K562 (cell line): ENCODE measurements at regions not wholly inside any gene's neighbourhood (a gene's known extent, or its start where the extent isn't known, plus 50 kb on each side); places are given as distances from the start of the nearest gene placed in this dataset.

Experiments
- CBFB ChIP-seq: sonication (generic); formaldehyde crosslinking; IDR thresholded peaks from 2 replicates; pipeline ENCODE4 v1.4.0; 2020; ENCODE audit warnings: mild to moderate bottlenecking, missing genetic modification reagents
- CTBP1 ChIP-seq: fragments of 450-650 bp; IDR thresholded peaks from 2 replicates; pipeline ENCODE4 v1.6.1; 2016; ENCODE audit warnings: borderline replicate concordance
- DDX20 ChIP-seq: fragments of 450-650 bp; IDR thresholded peaks from 2 replicates; pipeline ENCODE4 v1.6.1; 2016; ENCODE audit warnings: missing genetic modification characterization, low read depth, mild to moderate bottlenecking, missing compliant biosample characterization, moderate library complexity
- GTF2A2 ChIP-seq: IDR thresholded peaks from 2 replicates; pipeline ENCODE4 v1.6.1; 2016; ENCODE audit warnings: mild to moderate bottlenecking, missing genetic modification characterization, missing compliant biosample characterization
- HIVEP1 ChIP-seq: fragments of 250-450 bp; sonication (Bioruptor Pico); IDR thresholded peaks from 2 replicates; pipeline ENCODE4 v1.4.0; 2020; ENCODE audit warnings: mild to moderate bottlenecking
- HLTF ChIP-seq: fragments of 450-650 bp; IDR thresholded peaks from 2 replicates; pipeline ENCODE4 v1.6.1; 2016
- ILK ChIP-seq: fragments of 450-650 bp; IDR thresholded peaks from 2 replicates; pipeline ENCODE4 v1.6.1; 2016; ENCODE audit warnings: missing genetic modification characterization, low read depth, mild to moderate bottlenecking, missing compliant biosample characterization, moderate library complexity, borderline replicate concordance
- KDM5B ChIP-seq: fragments of 200-600 bp; sonication (generic); IDR thresholded peaks from 2 replicates; pipeline ENCODE4 v1.6.1; 2012; ENCODE audit warnings: low read depth, mild to moderate bottlenecking, moderate library complexity, low read length, control low read depth, inconsistent platforms; ENCODE audit not compliant: insufficient replicate concordance
- MAFG ChIP-seq: fragments of 450-650 bp; conservative IDR thresholded peaks from 2 replicates; pipeline ENCODE4 v1.6.1; 2016; ENCODE audit warnings: missing genetic modification characterization, missing compliant biosample characterization
- MEIS2 ChIP-seq: fragments of 450-650 bp; IDR thresholded peaks from 2 replicates; pipeline ENCODE4 v1.6.1; 2014; ENCODE audit warnings: mild to moderate bottlenecking; ENCODE audit not compliant: partially characterized antibody
- NR2C2 ChIP-seq, 2 experiments: fragments of 200-800 bp in 1 of 2; sonication (Bioruptor generic) in 1 of 2; sonication (generic) in 1 of 2; formaldehyde crosslinking in 1 of 2; IDR thresholded peaks; 2 replicates each; pipeline versions ENCODE4 v1.6.1 to v1.8.0; 2016 to 2022; ENCODE audit warnings: mild to moderate bottlenecking in 1 of 2, missing compliant biosample characterization in 1 of 2, missing genetic modification characterization in 1 of 2, missing genetic modification reagents in 1 of 2
- PBX2 ChIP-seq, 2 experiments: IDR thresholded peaks in 1 of 2; conservative IDR thresholded peaks in 1 of 2; 2 replicates each; pipeline ENCODE4 v1.6.1; 2016; ENCODE audit warnings: low read depth in 2 of 2, mild to moderate bottlenecking in 1 of 2, missing compliant biosample characterization in 1 of 2, missing genetic modification characterization in 1 of 2, moderate library complexity in 1 of 2
- PML ChIP-seq: IDR thresholded peaks from 2 replicates; pipeline ENCODE4 v1.6.1; 2012; ENCODE audit warnings: low read length, inconsistent platforms
- POLR2B ChIP-seq: fragments of 450-650 bp; IDR thresholded peaks from 2 replicates; pipeline ENCODE4 v1.6.1; 2018; ENCODE audit warnings: low read depth; ENCODE audit not compliant: partially characterized antibody
- PTBP1 ChIP-seq: fragments of 200-400 bp; formaldehyde crosslinking; IDR thresholded peaks from 2 replicates; pipeline ENCODE4 v1.6.1; 2017; ENCODE audit warnings: low read depth, low read length
- RBBP5 ChIP-seq: fragments of 200-600 bp; sonication (generic); IDR thresholded peaks from 2 replicates; pipeline ENCODE4 v1.6.1; 2012; ENCODE audit warnings: borderline replicate concordance, mild to moderate bottlenecking, low read length, control low read depth, inconsistent platforms; ENCODE audit not compliant: insufficient read depth, poor library complexity, severe bottlenecking
- STAT6 ChIP-seq: sonication (generic); formaldehyde crosslinking; IDR thresholded peaks from 2 replicates; pipeline ENCODE4 v1.8.1; 2023; ENCODE audit warnings: mild to moderate bottlenecking, missing genetic modification reagents
- TAL1 ChIP-seq: fragments of 450-650 bp; IDR thresholded peaks from 2 replicates; pipeline ENCODE4 v1.6.1; 2016; ENCODE audit warnings: mild to moderate bottlenecking
- TCF7L2 ChIP-seq: fragments of 150-350 bp; IDR thresholded peaks from 2 replicates; pipeline ENCODE4 v1.6.1; 2016; ENCODE audit warnings: low read depth, mild to moderate bottlenecking, low read length, moderate library complexity
- XRCC4 ChIP-seq: IDR thresholded peaks from one replicate; pipeline ENCODE4 v1.6.1; 2011; ENCODE audit not compliant: insufficient read depth, insufficient read length; ENCODE audit errors: extremely low read depth
- ZNF146 ChIP-seq: IDR thresholded peaks from one replicate; pipeline ENCODE4 v1.6.1; 2018; ENCODE audit warnings: missing compliant biosample characterization; ENCODE audit not compliant: unreplicated experiment
- ZNF57 ChIP-seq: fragments of 450-650 bp; formaldehyde crosslinking; IDR thresholded peaks from 2 replicates; pipeline ENCODE4 v1.4.0; 2020; ENCODE audit warnings: mild to moderate bottlenecking, moderate library complexity
- TF ChIP-seq, protein P1 (sequence below): fragments of 250-450 bp; sonication (Bioruptor Pico); IDR thresholded peaks from 2 replicates; pipeline ENCODE4 v1.5.0; 2022; ENCODE audit warnings: mild to moderate bottlenecking

DNA sequence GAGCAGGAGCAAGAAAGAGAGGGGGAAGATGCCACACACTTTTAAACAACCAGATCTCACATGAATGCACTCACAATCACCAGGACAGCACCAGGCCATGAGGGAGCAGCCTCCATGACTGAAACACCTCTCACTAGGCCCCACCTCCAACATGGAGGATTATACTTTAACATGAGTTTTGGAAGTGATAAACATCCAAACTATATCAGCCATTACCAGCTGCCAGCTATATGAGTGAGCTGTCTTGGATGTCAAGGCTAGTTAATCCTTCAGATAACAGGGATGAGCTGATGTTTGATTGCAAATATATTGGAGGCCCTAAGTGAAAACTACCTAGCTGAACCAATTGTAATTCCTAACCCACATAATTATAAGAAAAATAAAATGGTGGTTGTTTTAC lies 108.4 kb upstream of the DCBLD2 start (continued):
- TF ChIP-seq, protein P1, sequence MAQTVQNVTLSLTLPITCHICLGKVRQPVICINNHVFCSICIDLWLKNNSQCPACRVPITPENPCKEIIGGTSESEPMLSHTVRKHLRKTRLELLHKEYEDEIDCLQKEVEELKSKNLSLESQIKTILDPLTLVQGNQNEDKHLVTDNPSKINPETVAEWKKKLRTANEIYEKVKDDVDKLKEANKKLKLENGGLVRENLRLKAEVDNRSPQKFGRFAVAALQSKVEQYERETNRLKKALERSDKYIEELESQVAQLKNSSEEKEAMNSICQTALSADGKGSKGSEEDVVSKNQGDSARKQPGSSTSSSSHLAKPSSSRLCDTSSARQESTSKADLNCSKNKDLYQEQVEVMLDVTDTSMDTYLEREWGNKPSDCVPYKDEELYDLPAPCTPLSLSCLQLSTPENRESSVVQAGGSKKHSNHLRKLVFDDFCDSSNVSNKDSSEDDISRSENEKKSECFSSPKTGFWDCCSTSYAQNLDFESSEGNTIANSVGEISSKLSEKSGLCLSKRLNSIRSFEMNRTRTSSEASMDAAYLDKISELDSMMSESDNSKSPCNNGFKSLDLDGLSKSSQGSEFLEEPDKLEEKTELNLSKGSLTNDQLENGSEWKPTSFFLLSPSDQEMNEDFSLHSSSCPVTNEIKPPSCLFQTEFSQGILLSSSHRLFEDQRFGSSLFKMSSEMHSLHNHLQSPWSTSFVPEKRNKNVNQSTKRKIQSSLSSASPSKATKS (CRISPR knock-in tag) = no peak
- no peak for TF ChIP-seq CBFB (CRISPR knock-in tag)
- TF ChIP-seq MEIS2 = peak; percentile 66
- TF ChIP-seq NR2C2 (CRISPR knock-in tag; IDR thresholded peaks at IDR 0.05) = no peak
- TF ChIP-seq NR2C2 (tag; IDR thresholded peaks at IDR 0.05) = no peak
- TF ChIP-seq TCF7L2 = no peak
- no peak for TF ChIP-seq GTF2A2 (tag)
- TF ChIP-seq ZNF146 = no peak
- TF ChIP-seq DDX20 (tag) = no peak
- TF ChIP-seq STAT6 (CRISPR knock-in tag) = no peak
- TF ChIP-seq HLTF = no peak
- TF ChIP-seq RBBP5 = no peak
- TF ChIP-seq MAFG (tag) = no peak
- TF ChIP-seq TAL1 = peak; percentile 73
- no peak for TF ChIP-seq PBX2 (CRISPR knock-in tag; IDR thresholded peaks at IDR 0.05; ENCODE audit: low read depth)
- TF ChIP-seq PBX2 (tag; conservative IDR thresholded peaks at IDR 0.05; ENCODE audit: low read depth) = no peak
- 0 out of 2 replicates have a peak, but pooled peaks have one; percentile 26 for TF ChIP-seq PML
- no peak for TF ChIP-seq XRCC4
- TF ChIP-seq ZNF57 (CRISPR knock-in tag) = no peak
- no peak for TF ChIP-seq PTBP1
- TF ChIP-seq KDM5B = no peak
- TF ChIP-seq HIVEP1 (CRISPR knock-in tag) = no peak
- no peak for TF ChIP-seq ILK (tag)
- TF ChIP-seq CTBP1 = no peak
- TF ChIP-seq POLR2B = no peak
